Upper lobe of right lung (tissue), 1 donor: ENCODE measurements at regions not wholly inside any gene's neighbourhood (a gene's known extent, or its start where the extent isn't known, plus 50 kb on each side); places are given as distances from the start of the nearest gene placed in this dataset.

ENCODE experiments used
- ATAC-seq: fragments of 200-7000 bp; cut with Tn5 transposase; one replicate; pipeline ENCODE4 v1.9.1; 2020; ENCODE audit warnings: mild to moderate bottlenecking, moderate library complexity
- DNase-seq: peaks from one replicate; pipeline ENCODE4 v3.0.0-alpha.2; 2020
- H3K27ac ChIP-seq: fragments of 200-600 bp; one replicate; pipeline ENCODE4 v1.8.0; 2022
- H3K27me3 ChIP-seq: fragments of 200-600 bp; one replicate; pipeline ENCODE4 v1.8.0; 2022; ENCODE audit warnings: mild to moderate bottlenecking
- H3K36me3 ChIP-seq: fragments of 200-600 bp; one replicate; pipeline ENCODE4 v1.8.0; 2022
- H3K4me1 ChIP-seq: fragments of 200-600 bp; one replicate; pipeline ENCODE4 v1.8.0; 2022
- H3K4me3 ChIP-seq: fragments of 200-600 bp; one replicate; pipeline ENCODE4 v1.8.0; 2022; ENCODE audit warnings: mild to moderate bottlenecking
- H3K9me3 ChIP-seq: fragments of 200-600 bp; one replicate; pipeline ENCODE4 v1.8.0; 2022
- CTCF ChIP-seq: fragments of 200-600 bp; IDR thresholded peaks from one replicate; pipeline ENCODE4 v1.8.0; 2022; ENCODE audit warnings: antibody characterized with exemption
- intact Hi-C: fragments of 100-400 bp; cut with DNase I; formaldehyde crosslinking; loops from one replicate; pipeline ENCODE4 v1.11.0; 2022
- donor health status: DM: no; HTN: yes; CAD: no; lungs with severe emphysema.

GRCh38 chr10:17516376-17516775 is 62.0 kb upstream of the ST8SIA6 start:
- intact Hi-C loops: no loop called here
- no peaks in the 10 kb centered on the region for H3K9me3 ChIP-seq
- no peaks in the 10 kb centered on the region for H3K36me3 ChIP-seq
- TF ChIP-seq CTCF: no peak
- no peaks in the 10 kb centered on the region for H3K27me3 ChIP-seq
- H3K27ac ChIP-seq: no peak overlapping the region
- no peaks in the 10 kb centered on the region for H3K4me1 ChIP-seq
- DNase-seq (no peak), ATAC-seq (no peak)
- no peak overlapping the region for H3K4me3 ChIP-seq

GRCh38 chr10:17512341-17513001 is 58.1 kb upstream of the ST8SIA6 start:
- Histone ChIP-seq H3K27ac (no peak overlapping the region), H3K4me1 (peaks cover 5% of the 10 kb centered on the region), H3K27me3 (no peaks in the 10 kb centered on the region), H3K9me3 (no peaks in the 10 kb centered on the region), H3K36me3 (no peaks in the 10 kb centered on the region), H3K4me3 (no peak overlapping the region)
- ATAC-seq (peak; percentile 21), DNase-seq (no peak)
- TF ChIP-seq CTCF: no peak
- intact Hi-C loops: no loop called here

- ATAC-seq (peak; percentile 45), DNase-seq (no peak)
- intact Hi-C loops: no loop called here
Measured at GRCh38 chr10:17510242-17510908, 56.0 kb upstream of the ST8SIA6 start.

GRCh38 chr10:17507538-17507937 is 53.1 kb upstream of the ST8SIA6 start:
- Histone ChIP-seq H3K4me3 (no peak overlapping the region), H3K27ac (no peak overlapping the region), H3K36me3 (no peaks in the 10 kb centered on the region), H3K4me1 (peaks cover 5% of the 10 kb centered on the region), H3K9me3 (no peaks in the 10 kb centered on the region), H3K27me3 (no peaks in the 10 kb centered on the region)
- no peak for TF ChIP-seq CTCF
- intact Hi-C loops: no loop called here
- no peak for DNase-seq
- no peak for ATAC-seq

More at GRCh38 chr10:17510242-17510908, 56.0 kb upstream of the ST8SIA6 start:
- Histone ChIP-seq H3K9me3 (no peaks in the 10 kb centered on the region), H3K27me3 (no peaks in the 10 kb centered on the region), H3K36me3 (no peaks in the 10 kb centered on the region), H3K27ac (no peak overlapping the region), H3K4me3 (no peak overlapping the region), H3K4me1 (peaks cover 5% of the 10 kb centered on the region)
- no peak for TF ChIP-seq CTCF

- intact Hi-C loops: no loop called here
- Histone ChIP-seq H3K9me3 (no peaks in the 10 kb centered on the region), H3K36me3 (no peaks in the 10 kb centered on the region), H3K27ac (no peak overlapping the region), H3K27me3 (no peaks in the 10 kb centered on the region), H3K4me3 (no peak overlapping the region), H3K4me1 (peaks cover 5% of the 10 kb centered on the region)
- DNase-seq: no peak
- no peak for ATAC-seq
- TF ChIP-seq CTCF: no peak
Measured at GRCh38 chr10:17506856-17507471, 52.6 kb upstream of the ST8SIA6 start.
